GM11168 (cell line): ENCODE measurements at regions not wholly inside any gene's neighbourhood (a gene's known extent, or its start where the extent isn't known, plus 50 kb on each side); places are given as distances from the start of the nearest gene placed in this dataset.

Experiments used
- in situ Hi-C: fragments of 300-500 bp; cut with MboI; formaldehyde crosslinking; loops from one replicate; pipeline ENCODE4 v1.12.0; 2022; ENCODE audit warnings: low sequenced_read_pairs; ENCODE audit not compliant: unreplicated experiment

DNA sequence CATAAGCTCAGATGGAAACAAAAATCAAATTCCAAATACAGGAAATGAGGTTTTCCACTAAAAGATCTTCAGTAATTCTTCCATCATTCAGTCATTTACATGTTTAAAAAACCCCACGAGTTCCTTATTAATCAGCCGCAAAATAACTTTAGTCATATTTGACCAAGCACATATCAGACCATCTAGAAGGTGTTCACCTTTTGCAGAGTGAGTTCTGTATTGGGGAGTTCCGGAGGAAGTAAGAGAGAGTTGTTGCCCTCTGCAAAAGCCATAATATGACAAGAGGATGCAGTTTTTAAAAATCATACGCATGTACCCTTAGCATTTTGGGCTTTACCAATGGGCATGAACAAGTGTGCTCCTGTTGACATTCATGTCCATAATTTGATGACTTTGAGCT lies 61.6 kb downstream of the CCR1 start:
- in situ Hi-C loops, result no loop called here

GRCh38 chr3:46146021-46146420 lies 62.1 kb downstream of the CCR1 start:
- in situ Hi-C loops, result no loop called here

DNA sequence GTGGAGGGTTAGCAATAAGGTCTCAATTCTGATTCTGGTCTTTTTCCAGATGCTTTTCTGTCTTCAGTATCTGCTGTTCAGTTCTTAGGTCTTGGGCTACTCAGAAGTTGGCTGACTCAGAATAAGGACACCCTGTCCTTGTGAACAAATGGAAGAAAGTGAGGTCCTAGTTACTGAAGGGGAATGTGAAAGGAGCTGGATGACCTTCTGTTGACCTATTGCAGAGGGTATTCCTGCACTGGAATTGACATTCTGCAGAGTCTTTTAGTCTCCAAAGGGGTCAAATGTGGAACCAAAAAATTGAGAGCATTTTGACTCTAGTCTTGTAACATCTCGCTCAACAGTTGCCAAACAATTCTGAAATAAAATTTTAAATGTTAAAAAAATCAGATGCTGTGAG lies 63.0 kb downstream of the CCR1 start:
- in situ Hi-C loops, result no loop called here

- in situ Hi-C loops, result no loop called here
Observed at GRCh38 chr3:46143951-46144473, 64.1 kb downstream of the CCR1 start.

GRCh38 chr3:46141813-46142212 lies 66.3 kb downstream of the CCR1 start:
- in situ Hi-C loops, result no loop called here

DNA sequence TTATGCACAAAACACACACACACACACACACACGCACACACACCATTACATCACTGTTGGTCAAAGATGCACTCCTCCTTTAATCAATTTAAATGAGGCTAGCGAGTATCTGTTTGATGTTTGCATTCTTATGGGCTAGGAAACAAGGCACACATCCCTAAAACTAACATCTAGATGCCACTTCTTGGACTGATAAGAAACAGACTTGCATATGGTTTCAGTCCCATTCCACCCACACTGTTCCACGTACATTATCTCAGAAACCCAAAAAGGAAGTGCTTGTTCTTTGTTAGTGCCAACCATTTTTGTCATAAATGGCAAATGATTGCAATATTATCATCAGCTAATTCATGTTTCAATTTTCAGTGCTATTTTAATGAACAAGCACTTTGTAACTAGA lies 69.5 kb downstream of the CCR1 start:
- in situ Hi-C loops, result no loop called here

DNA sequence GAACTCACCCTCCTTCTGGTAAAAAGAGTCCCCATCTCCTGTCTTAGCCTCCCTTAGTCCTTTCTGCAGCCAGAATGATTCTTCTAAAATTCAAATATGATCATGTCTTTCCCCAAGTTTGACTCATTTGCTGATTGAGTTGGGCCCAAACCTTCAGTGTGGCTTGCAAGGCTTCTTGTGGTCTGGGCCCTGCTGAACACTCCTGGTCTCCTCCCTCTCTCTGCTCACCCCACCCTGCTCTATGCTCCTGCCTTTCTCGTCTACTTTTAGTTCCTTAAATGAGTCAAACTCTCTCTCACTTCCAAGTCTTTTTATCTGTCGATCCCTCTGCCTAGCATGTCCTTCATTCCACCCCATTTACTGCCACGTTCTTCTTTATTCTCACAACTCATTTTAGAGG lies 72.6 kb downstream of the CCR1 start:
- in situ Hi-C loops, result no loop called here

DNA sequence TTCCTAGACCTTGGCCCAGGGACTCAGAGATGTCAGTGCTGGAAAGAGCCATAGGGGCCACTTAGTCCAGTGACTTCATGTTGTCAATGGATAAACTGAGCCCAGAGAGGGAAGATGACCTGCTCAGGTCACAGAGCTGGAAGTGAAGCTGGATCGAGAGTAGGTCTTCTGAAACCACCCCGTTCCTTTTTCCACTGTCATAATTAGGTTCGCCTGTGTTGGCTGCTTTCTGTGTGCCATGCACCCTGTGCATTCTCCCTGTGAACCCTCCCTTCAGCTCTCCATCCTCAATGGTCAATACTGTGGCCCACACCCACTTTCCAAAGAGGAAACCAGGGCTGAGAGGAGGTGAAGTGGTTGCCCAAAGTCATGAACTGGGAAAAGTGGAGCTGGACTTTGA lies 74.8 kb downstream of the CCR1 start:
- in situ Hi-C loops, result no loop called here

DNA sequence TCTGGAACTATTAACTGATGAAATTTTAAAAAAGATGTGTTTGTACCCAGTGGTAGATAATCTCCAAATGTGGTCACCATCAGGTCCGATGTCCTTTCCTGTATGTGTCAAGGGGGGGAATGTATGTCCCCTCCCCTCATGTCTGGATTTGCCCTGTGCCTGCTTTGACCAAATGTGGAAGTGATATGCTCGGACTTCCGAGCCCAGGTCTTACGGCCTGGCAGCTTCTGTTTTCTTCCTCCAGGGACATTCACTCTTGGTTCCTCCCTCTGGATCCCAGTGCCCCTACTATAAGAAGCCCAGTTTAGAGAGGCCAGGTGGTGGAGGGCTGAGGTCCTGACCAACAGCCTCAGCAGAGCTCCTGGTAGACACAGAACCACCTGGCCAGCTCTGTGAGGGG lies 75.5 kb downstream of the CCR1 start:
- in situ Hi-C loops, result no loop called here

DNA sequence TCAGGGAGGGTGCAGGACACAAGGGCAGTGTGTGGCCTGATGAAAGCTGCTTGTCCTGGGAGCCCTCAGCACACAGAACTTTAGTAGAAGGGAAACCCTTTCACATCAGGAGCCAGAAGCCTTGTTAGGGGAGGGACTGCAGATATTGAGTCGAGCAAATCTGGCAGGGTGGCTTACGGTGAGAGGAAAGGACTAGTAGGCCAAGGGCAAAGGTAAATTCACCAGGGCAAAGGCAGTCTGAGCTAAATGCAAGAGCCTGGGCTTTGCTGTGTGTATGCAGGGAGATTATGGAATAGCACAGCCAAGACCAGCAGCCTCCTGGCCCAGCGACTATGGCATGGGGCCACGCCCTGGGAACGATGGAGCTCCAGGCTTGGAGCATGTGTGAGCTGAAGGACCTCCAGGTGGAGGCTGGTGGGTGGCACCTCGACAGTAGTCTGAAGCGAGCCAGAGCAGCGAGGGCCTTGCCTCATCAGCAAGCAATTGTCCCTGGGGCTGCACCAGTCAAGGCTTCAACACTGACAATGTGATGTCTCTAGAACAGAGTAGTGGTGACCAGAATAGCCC lies 76.1 kb downstream of the CCR1 start:
- in situ Hi-C loops, result no loop called here

DNA sequence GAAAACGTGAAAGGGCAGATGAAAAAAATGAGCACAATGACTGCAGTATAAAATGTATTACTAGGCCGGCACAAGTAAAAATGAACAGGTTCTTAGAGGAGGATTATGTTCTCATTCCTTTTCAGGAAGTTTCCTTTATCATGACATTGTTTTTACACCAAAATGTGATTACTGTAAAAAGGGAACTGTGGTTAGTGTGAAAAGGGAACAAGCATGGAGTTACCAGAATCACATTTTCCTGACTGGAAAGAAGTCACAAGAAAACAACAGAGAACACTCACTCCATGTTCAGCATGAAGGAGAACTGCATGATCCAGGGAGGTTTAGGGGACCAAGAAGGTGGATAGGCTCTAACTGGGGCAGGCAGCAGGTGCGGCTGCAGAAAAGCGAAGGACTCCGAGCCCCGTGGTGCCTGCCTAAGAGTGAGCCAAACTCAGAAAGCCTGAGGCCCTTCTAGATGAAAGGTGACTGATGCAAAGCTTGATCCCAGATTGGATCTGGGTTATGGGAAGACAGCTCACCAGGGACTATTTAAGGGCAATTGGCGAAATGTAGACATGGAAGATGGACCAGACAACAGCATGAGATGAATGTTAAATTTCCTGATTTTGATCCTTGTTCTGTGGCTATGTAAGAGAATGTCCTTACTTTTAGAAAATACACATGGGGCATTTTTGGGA lies 77.3 kb downstream of the CCR1 start:
- in situ Hi-C loops, result no loop called here

DNA sequence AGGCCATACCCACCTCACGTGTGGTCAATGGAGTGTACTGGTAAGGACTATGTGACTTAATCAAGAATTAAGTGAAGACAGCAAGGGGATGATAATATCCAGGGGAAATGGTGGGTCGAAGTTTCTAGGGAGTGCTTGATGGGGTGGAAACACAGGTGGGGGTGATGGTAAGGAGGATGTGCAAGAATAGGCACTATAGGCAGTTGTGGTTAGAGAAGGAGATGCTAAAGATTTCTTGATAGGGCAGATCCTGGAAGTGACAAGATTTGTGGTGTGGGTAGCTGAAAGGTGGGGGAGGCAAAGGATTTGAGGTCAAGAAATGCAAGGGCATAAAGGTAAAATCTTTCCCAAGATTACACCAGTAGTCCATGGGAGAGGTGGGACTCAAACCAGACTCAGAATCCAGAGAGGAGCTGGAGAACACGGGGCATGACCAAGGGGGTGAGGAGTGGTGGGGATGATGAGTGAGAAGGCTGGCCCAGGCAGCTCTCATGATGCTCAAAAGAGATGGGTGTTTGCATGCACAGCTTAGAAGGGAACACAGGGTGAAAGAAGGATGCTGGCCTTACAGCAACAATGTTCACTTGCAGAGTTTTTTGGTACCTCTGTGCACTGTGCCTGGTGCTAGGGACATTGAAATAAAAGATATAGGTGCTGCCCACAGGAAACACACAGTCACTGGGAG lies 78.4 kb downstream of the CCR1 start:
- in situ Hi-C loops, result no loop called here

GRCh38 chr3:46127503-46127902 lies 80.6 kb downstream of the CCR1 start:
- in situ Hi-C loops, result no loop called here

DNA sequence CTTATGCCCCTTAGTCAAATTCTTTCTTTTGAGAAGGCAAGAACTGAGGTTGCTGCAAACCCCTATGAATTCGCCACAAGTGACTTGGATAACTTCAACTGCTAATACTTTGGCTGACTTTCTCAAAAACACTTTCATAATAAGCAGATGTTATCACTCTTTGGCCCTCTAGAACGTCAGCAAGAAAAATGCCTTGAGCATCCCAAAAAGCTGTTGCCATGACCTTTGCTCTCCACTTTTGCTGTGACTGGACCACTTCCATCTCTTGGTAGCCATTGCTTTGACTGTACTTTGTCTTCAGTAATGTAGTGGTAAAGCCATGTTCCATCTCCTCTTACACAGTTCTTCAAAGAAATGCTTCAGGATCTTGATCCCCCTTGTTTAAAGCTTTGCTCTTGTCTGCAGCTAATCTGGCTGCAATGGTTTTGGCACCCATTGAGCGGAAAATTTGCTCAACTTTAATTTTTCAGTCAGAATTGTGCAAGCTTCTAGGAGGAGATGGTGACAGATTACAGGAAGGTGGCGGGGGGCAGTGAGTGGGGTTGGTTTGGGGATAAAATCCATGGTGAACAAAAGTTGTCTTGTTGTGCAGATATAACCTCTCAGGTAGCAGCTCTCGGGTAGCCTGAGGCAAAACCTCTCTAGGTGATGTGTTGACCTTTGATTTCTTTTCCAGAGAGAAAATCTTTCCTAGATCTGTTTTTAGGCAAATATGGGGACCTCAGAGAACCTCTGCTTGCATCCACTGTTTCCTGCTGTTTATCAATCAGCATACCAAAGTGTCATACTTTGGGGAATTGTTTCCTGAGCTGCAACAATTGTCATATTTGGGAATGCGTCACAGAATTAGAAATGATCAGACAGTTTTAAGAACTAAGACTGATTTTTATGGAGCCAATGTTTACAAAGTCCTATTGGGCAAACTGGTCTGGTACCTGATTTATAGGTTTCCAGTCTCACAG lies 83.6 kb downstream of the CCR1 start:
- in situ Hi-C loops, result no loop called here

DNA sequence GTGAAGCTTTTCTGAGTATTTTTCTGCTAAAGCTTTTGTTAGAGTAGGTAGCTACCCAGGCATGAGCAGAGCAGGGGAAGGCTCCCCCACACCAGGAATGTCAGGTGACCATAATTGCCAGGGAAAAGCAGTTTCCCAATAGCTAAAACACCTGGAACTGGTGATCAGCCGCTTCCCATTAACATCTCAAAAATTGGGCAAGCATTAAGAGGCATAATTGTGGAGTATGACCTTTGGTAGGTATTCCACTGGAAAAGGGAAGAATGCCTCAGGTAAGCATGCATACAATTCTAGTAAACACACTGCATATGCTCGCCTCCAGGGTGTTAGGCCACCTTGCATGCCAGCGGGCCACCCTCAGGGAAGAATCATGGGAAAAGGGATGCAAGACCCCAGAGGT lies 84.5 kb downstream of the CCR1 start:
- in situ Hi-C loops, result no loop called here

DNA sequence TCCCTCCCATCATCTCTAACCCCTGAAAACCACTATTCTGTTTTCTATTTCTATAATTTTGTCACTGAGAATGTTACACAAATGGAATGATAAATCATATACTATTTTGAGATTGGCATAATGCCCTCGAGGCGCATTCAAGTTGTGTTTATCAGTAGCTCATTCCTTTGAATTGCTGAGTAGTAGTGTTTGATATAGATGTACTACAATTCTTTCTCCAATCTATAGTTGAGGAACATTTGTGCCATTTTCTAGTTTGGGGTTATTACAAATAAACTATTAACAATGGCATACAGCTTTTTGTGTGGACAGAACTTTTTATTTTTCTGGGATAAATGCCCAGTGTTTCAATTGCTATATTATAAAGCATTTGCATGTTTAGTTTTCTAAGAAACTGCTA lies 86.0 kb downstream of the CCR1 start:
- in situ Hi-C loops, result no loop called here

DNA sequence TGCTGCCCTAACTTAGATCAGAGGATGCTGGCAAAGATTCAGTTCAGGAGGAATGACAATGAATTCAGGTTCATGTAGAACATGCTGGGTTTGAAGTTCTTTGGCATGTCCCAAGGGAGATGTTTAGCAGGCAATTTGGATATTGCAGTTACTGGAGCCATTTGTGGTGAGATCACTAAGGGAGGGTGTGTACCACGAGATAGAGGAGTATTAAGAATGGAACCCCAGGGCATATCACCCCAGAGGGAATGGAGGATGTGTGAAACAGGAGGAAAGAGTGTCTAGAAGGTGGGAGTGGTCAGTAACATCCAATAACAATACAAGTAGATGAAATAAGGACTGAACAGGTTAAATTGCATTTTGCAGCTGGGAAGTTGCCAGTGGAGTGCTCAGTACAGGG lies 87.1 kb downstream of the CCR1 start:
- in situ Hi-C loops, result no loop called here

GRCh38 chr3:46119709-46120498 lies 88.2 kb downstream of the CCR1 start:
- in situ Hi-C loops, result no loop called here

GRCh38 chr3:46119253-46119652 lies 88.9 kb downstream of the CCR1 start:
- in situ Hi-C loops, result no loop called here

- in situ Hi-C loops, result no loop called here
Observed at GRCh38 chr3:46116996-46117395, 89.7 kb upstream of the XCR1 start.
